HG02981 (cell line): ENCODE measurements at regions not wholly inside any gene's neighbourhood (a gene's known extent, or its start where the extent isn't known, plus 50 kb on each side); places are given as distances from the start of the nearest gene placed in this dataset.
"Not testable (repeated sequence)": the region's sequence is repeated elsewhere in the genome, so short reads cannot be mapped to it uniquely, and the experiment has no call there.

Experiments used
- ATAC-seq: cut with Tn5 transposase; IDR thresholded peaks from one replicate; pipeline ENCODE4 v1.9.1; 2021; ENCODE audit warnings: mild to moderate bottlenecking, moderate library complexity; ENCODE audit not compliant: unreplicated experiment

- ATAC-seq, result no peak
Observed at GRCh38 chr20:7736336-7736735, 203.9 kb downstream of the HAO1 start.

GRCh38 chr20:7741866-7742265 lies 198.4 kb downstream of the HAO1 start:
- ATAC-seq, result no peak

- no peak for ATAC-seq
Observed at GRCh38 chr20:7742479-7742878, 197.8 kb downstream of the HAO1 start.

GRCh38 chr20:7744411-7744810 lies 195.8 kb downstream of the HAO1 start:
- no peak for ATAC-seq

GRCh38 chr20:7748624-7749023 lies 191.6 kb downstream of the HAO1 start:
- no peak for ATAC-seq

- no peak for ATAC-seq
Observed at GRCh38 chr20:7754102-7754501, 186.2 kb downstream of the HAO1 start.

- no peak for ATAC-seq
Observed at GRCh38 chr20:7758406-7758805, 181.9 kb downstream of the HAO1 start.

- no peak for ATAC-seq
Observed at GRCh38 chr20:7760247-7761031, 179.8 kb downstream of the HAO1 start.

- peak; percentile 97 for ATAC-seq
Observed at GRCh38 chr20:7765221-7765620, 175.0 kb downstream of the HAO1 start.

- no peak for ATAC-seq
Observed at GRCh38 chr20:7770046-7770445, 170.2 kb downstream of the HAO1 start.

- ATAC-seq, result peak; percentile 100
Observed at GRCh38 chr20:7770578-7770977, 169.7 kb downstream of the HAO1 start.

- no peak for ATAC-seq
Observed at GRCh38 chr20:7772371-7772770, 167.9 kb downstream of the HAO1 start.

- no peak for ATAC-seq
Observed at GRCh38 chr20:7773511-7773910, 166.7 kb downstream of the HAO1 start.

- ATAC-seq, result no peak
Observed at GRCh38 chr20:7775072-7775471, 165.2 kb downstream of the HAO1 start.

GRCh38 chr20:7776148-7776547 lies 164.1 kb downstream of the HAO1 start:
- no peak for ATAC-seq

- ATAC-seq, result no peak
Observed at GRCh38 chr20:7790189-7790588, 150.1 kb downstream of the HAO1 start.

GRCh38 chr20:7792150-7792869 lies 147.9 kb downstream of the HAO1 start:
- ATAC-seq, result no peak

- no peak for ATAC-seq
Observed at GRCh38 chr20:7798176-7798575, 142.1 kb downstream of the HAO1 start.

- ATAC-seq, result no peak
Observed at GRCh38 chr20:7799862-7800261, 140.4 kb downstream of the HAO1 start.

- not testable (repeated sequence) for ATAC-seq
Observed at GRCh38 chr20:7803411-7804151, 136.7 kb downstream of the HAO1 start.

GRCh38 chr20:7806831-7807230 lies 133.4 kb downstream of the HAO1 start:
- ATAC-seq, result no peak

- no peak for ATAC-seq
Observed at GRCh38 chr20:7817286-7817685, 123.0 kb downstream of the HAO1 start.
